ENCODE measurements at regions not wholly inside any gene's neighbourhood (a gene's known extent, or its start where the extent isn't known, plus 50 kb on each side); places are given as distances from the start of the nearest gene placed in this dataset.

- Histone ChIP-seq H3K27me3 (ENCODE audit: insufficient read depth, low read length) (no peaks in the 10 kb centered on the region), H3K4me2 (ENCODE audit: low read length) (no peak overlapping the region), H3K4me1 (ENCODE audit: insufficient read depth, low read length, severe bottlenecking) (no peaks in the 10 kb centered on the region), H2AFZ (ENCODE audit: low read length) (no peak overlapping the region), H3K27ac (ENCODE audit: low read depth, low read length, poor library complexity, severe bottlenecking) (no peak overlapping the region), H3K9ac (ENCODE audit: low read length) (no peak overlapping the region), H3K79me2 (ENCODE audit: insufficient read depth, low read length) (no peaks in the 10 kb centered on the region), H3K9me2 (ENCODE audit: low read depth, low read length) (no peaks in the 10 kb centered on the region), H3F3A (ENCODE audit: insufficient read depth, low read length) (no peaks in the 10 kb centered on the region), H4K20me1 (ENCODE audit: insufficient read depth, low read length) (no peaks in the 10 kb centered on the region), H3K9me3 (ENCODE audit: low read length) (peaks cover 9% of the 10 kb centered on the region; the same call in 1 of the 2 replicates), H3K36me3 (ENCODE audit: insufficient read depth, low read length) (no peaks in the 10 kb centered on the region), H3K4me3 (ENCODE audit: low read depth, low read length, poor library complexity, severe bottlenecking) (no peak overlapping the region)
- no peak for TF ChIP-seq CTCF (IDR thresholded peaks at IDR 0.05; ENCODE audit: low read length)
- TF ChIP-seq EZH2 (IDR thresholded peaks at IDR 0.05; ENCODE audit: borderline replicate concordance, low read length) = no peak
Measured at GRCh38 chr6:2478200-2478599, 232.8 kb upstream of the GMDS start.

DNA sequence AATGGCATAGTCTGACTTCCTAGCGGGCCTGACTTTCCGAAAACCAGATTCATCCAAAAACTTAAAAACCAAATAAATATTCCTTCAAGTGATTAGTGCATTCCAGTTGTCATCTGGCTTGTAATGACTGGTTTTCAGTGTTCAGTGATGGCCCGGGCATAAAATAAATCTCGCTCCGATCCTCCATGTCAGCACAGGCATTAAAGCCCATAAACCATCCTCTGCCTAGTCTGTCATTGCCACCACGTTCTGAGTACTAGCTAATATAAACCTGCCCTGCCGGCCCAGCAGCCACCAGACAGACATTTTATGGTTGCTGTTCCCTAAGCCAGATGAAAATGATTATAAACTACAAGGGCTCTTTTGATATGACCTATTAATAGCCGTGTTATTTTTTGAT, 232.3 kb upstream of the GMDS start:
- no peaks in the 10 kb centered on the region for H3K9me2 ChIP-seq (ENCODE audit: low read depth, low read length)
- TF ChIP-seq EZH2 (IDR thresholded peaks at IDR 0.05; ENCODE audit: borderline replicate concordance, low read length) (no peak), CTCF (IDR thresholded peaks at IDR 0.05; ENCODE audit: low read length) (no peak)
- no peak overlapping the region for H3K4me3 ChIP-seq (ENCODE audit: low read depth, low read length, poor library complexity, severe bottlenecking)
- H2AFZ ChIP-seq (ENCODE audit: low read length) = no peak overlapping the region
- H3K9ac ChIP-seq (ENCODE audit: low read length) = no peak overlapping the region
- no peaks in the 10 kb centered on the region for H3K27me3 ChIP-seq (ENCODE audit: insufficient read depth, low read length)
- no peaks in the 10 kb centered on the region for H3K79me2 ChIP-seq (ENCODE audit: insufficient read depth, low read length)
- no peak overlapping the region for H3K27ac ChIP-seq (ENCODE audit: low read depth, low read length, poor library complexity, severe bottlenecking)
- peaks cover 7% of the 10 kb centered on the region; the same call in 1 of the 2 replicates for H3K9me3 ChIP-seq (ENCODE audit: low read length)
- H3K36me3 ChIP-seq (ENCODE audit: insufficient read depth, low read length) = no peaks in the 10 kb centered on the region
- H3K4me2 ChIP-seq (ENCODE audit: low read length) = no peak overlapping the region
- H4K20me1 ChIP-seq (ENCODE audit: insufficient read depth, low read length) = no peaks in the 10 kb centered on the region
- no peaks in the 10 kb centered on the region for H3F3A ChIP-seq (ENCODE audit: insufficient read depth, low read length)
- no peaks in the 10 kb centered on the region for H3K4me1 ChIP-seq (ENCODE audit: insufficient read depth, low read length, severe bottlenecking)

- peaks cover 3% of the 10 kb centered on the region; the same call in 1 of the 2 replicates for H3K9me3 ChIP-seq (ENCODE audit: low read length)
Measured at GRCh38 chr6:2477250-2477649, 231.8 kb upstream of the GMDS start.

More at GRCh38 chr6:2477250-2477649, 231.8 kb upstream of the GMDS start:
- Histone ChIP-seq H3K4me3 (ENCODE audit: low read depth, low read length, poor library complexity, severe bottlenecking) (no peak overlapping the region), H3K9ac (ENCODE audit: low read length) (no peak overlapping the region), H3K27me3 (ENCODE audit: insufficient read depth, low read length) (no peaks in the 10 kb centered on the region), H4K20me1 (ENCODE audit: insufficient read depth, low read length) (no peaks in the 10 kb centered on the region), H3F3A (ENCODE audit: insufficient read depth, low read length) (no peaks in the 10 kb centered on the region), H3K79me2 (ENCODE audit: insufficient read depth, low read length) (no peaks in the 10 kb centered on the region), H3K27ac (ENCODE audit: low read depth, low read length, poor library complexity, severe bottlenecking) (no peak overlapping the region), H3K4me1 (ENCODE audit: insufficient read depth, low read length, severe bottlenecking) (no peaks in the 10 kb centered on the region), H2AFZ (ENCODE audit: low read length) (no peak overlapping the region), H3K4me2 (ENCODE audit: low read length) (no peak overlapping the region), H3K9me2 (ENCODE audit: low read depth, low read length) (no peaks in the 10 kb centered on the region), H3K36me3 (ENCODE audit: insufficient read depth, low read length) (no peaks in the 10 kb centered on the region)
- TF ChIP-seq EZH2 (IDR thresholded peaks at IDR 0.05; ENCODE audit: borderline replicate concordance, low read length) (no peak), CTCF (IDR thresholded peaks at IDR 0.05; ENCODE audit: low read length) (no peak)

Measured in OCI-LY1 (cell line).